Neuronal stem cell (in vitro differentiated cells): ENCODE measurements at regions not wholly inside any gene's neighbourhood (a gene's known extent, or its start where the extent isn't known, plus 50 kb on each side); places are given as distances from the start of the nearest gene placed in this dataset.
A peak's percentile ranks its signal among the peaks of the same experiment; 100 is the strongest.
"Not testable (repeated sequence)": the region's sequence is repeated elsewhere in the genome, so short reads cannot be mapped to it uniquely, and the experiment has no call there.

Experiments used
- DNase-seq: peaks from one replicate; pipeline ENCODE4 v3.0.0-alpha.2; 2013; ENCODE audit warnings: low spot score
- H2AFZ ChIP-seq: one replicate; pipeline ENCODE4 v1.6.1; 2013; ENCODE audit warnings: mild to moderate bottlenecking, low read length, inconsistent platforms
- H2AK5ac ChIP-seq: 2 replicates; pipeline ENCODE4 v1.6.1; 2013; ENCODE audit warnings: low read depth, mild to moderate bottlenecking, inconsistent platforms, low read length, moderate library complexity, mixed read lengths
- H2BK120ac ChIP-seq: 2 replicates; pipeline ENCODE4 v1.6.1; 2013; ENCODE audit warnings: low read depth, mild to moderate bottlenecking, inconsistent platforms, low read length, moderate library complexity, mixed read lengths
- H2BK12ac ChIP-seq: one replicate; pipeline ENCODE4 v1.6.1; 2013; ENCODE audit warnings: low read length, inconsistent platforms
- H2BK15ac ChIP-seq: 2 replicates; pipeline ENCODE4 v1.6.1; 2013; ENCODE audit warnings: mild to moderate bottlenecking, low read length, inconsistent platforms, mixed read lengths
- H2BK5ac ChIP-seq: one replicate; pipeline ENCODE4 v1.6.1; 2013; ENCODE audit warnings: inconsistent platforms, mild to moderate bottlenecking, low read length, moderate library complexity
- H3K14ac ChIP-seq: one replicate; pipeline ENCODE4 v1.6.1; 2013; ENCODE audit warnings: low read length, inconsistent platforms
- H3K18ac ChIP-seq: 2 replicates; pipeline ENCODE4 v1.6.1; 2013; ENCODE audit warnings: low read length, inconsistent platforms
- H3K23ac ChIP-seq: 2 replicates; pipeline ENCODE4 v1.6.1; 2013; ENCODE audit warnings: low read depth, mild to moderate bottlenecking, mixed read lengths, low read length, inconsistent platforms; ENCODE audit not compliant: poor library complexity
- H3K27ac ChIP-seq: replicated peaks from 3 replicates; pipeline ENCODE4 v1.5.1; 2013; ENCODE audit warnings: low read length, inconsistent platforms
- H3K27me3 ChIP-seq, 3 experiments: 2 replicates each; pipeline ENCODE4 v1.6.1; 2013; ENCODE audit warnings: low read length in 3 of 3, mild to moderate bottlenecking in 2 of 3, inconsistent platforms in 1 of 3, low read depth in 1 of 3, mixed read lengths in 1 of 3, moderate library complexity in 1 of 3; ENCODE audit not compliant: control insufficient read depth in 3 of 3, insufficient read depth in 3 of 3
- H3K36me3 ChIP-seq, 2 donors: replicated peaks in 1 of 2; 2 replicates each; pipeline ENCODE4 v1.6.1; 2013; ENCODE audit warnings: low read length in 2 of 2; ENCODE audit not compliant: control insufficient read depth in 2 of 2, insufficient read depth in 2 of 2
- H3K4ac ChIP-seq: 2 replicates; pipeline ENCODE4 v1.6.1; 2013; ENCODE audit warnings: inconsistent platforms, mild to moderate bottlenecking, low read length, moderate library complexity
- H3K4me1 ChIP-seq, 2 donors: 1 replicate in 1 of 2; 2 replicates in 1 of 2; pipeline ENCODE4 v1.6.1; 2013; ENCODE audit warnings: low read length in 2 of 2, low read depth in 1 of 2; ENCODE audit not compliant: control insufficient read depth in 2 of 2, insufficient read depth in 1 of 2
- H3K4me2 ChIP-seq: one replicate; pipeline ENCODE4 v1.6.1; 2013; ENCODE audit warnings: mild to moderate bottlenecking, low read length, inconsistent platforms; ENCODE audit not compliant: insufficient read depth, poor library complexity, severe bottlenecking
- H3K4me3 ChIP-seq, 2 donors: 2 replicates each; pipeline ENCODE4 v1.5.1; 2013; ENCODE audit warnings: low read length in 2 of 2, mild to moderate bottlenecking in 2 of 2, inconsistent platforms in 1 of 2, moderate library complexity in 1 of 2
- H3K79me1 ChIP-seq: one replicate; pipeline ENCODE4 v1.6.1; 2013; ENCODE audit warnings: low read depth, mild to moderate bottlenecking, inconsistent platforms, low read length, moderate library complexity
- H3K9ac ChIP-seq: one replicate; pipeline ENCODE4 v1.6.1; 2013; ENCODE audit warnings: mild to moderate bottlenecking, low read depth, low read length, inconsistent platforms; ENCODE audit not compliant: poor library complexity
- H3K9me3 ChIP-seq, 2 donors: replicated peaks in 1 of 2; 2 replicates each; pipeline versions ENCODE3 to v1.6.1; 2013; ENCODE audit warnings: low read length in 2 of 2, mild to moderate bottlenecking in 2 of 2, inconsistent platforms in 1 of 2, low read depth in 1 of 2, mixed read lengths in 1 of 2, moderate library complexity in 1 of 2; ENCODE audit not compliant: control insufficient read depth in 2 of 2, insufficient read depth in 1 of 2
- H4K8ac ChIP-seq: one replicate; pipeline ENCODE4 v1.6.1; 2013; ENCODE audit warnings: low read depth, mild to moderate bottlenecking, inconsistent platforms, low read length, moderate library complexity
- H4K91ac ChIP-seq: one replicate; pipeline ENCODE4 v1.6.1; 2013; ENCODE audit warnings: low read length, low read depth, mild to moderate bottlenecking, inconsistent platforms; ENCODE audit not compliant: poor library complexity
- WGBS, 2 donors: extraction: QIAGEN DNeasy Blood & Tissue Kit; methylation state at CpG; one replicate each; pipeline ENCODE4 v1.1.7; 2013; ENCODE audit warnings: missing lambda C conversion rate in 2 of 2, mixed read lengths in 1 of 2; ENCODE audit not compliant: insufficient read length in 2 of 2, insufficient replicate concordance in 1 of 2; ENCODE audit errors: extremely low coverage in 2 of 2; 5-methylcytosine and 5-hydroxymethylcytosine counted together

GRCh38 chr4:67319607-67320006 lies 225.7 kb downstream of the CENPC start:
- not testable (repeated sequence) for H3K4me2 ChIP-seq, H3K4me1 ChIP-seq, H3K9me3 ChIP-seq, H3K27me3 ChIP-seq, H4K91ac ChIP-seq, H2AK5ac ChIP-seq, H3K4me3 ChIP-seq, H2BK120ac ChIP-seq, H2BK5ac ChIP-seq, H2AFZ ChIP-seq, H3K79me1 ChIP-seq, H2BK15ac ChIP-seq, H3K9ac ChIP-seq, H3K14ac ChIP-seq, H4K8ac ChIP-seq, DNase-seq, H3K4ac ChIP-seq, H3K23ac ChIP-seq, H3K36me3 ChIP-seq, H3K27ac ChIP-seq, H3K18ac ChIP-seq, H2BK12ac ChIP-seq
- WGBS, 2 donors = no CpG with 5 or more reads among the region's 6 CpGs

- H4K91ac ChIP-seq, H3K9ac ChIP-seq, H2BK5ac ChIP-seq, H3K36me3 ChIP-seq, H3K14ac ChIP-seq, H3K27me3 ChIP-seq, H2BK120ac ChIP-seq, H3K9me3 ChIP-seq, H3K27ac ChIP-seq, H3K4me1 ChIP-seq, H3K79me1 ChIP-seq, H3K18ac ChIP-seq, DNase-seq, H3K23ac ChIP-seq, H2BK12ac ChIP-seq, H3K4me3 ChIP-seq, H2AK5ac ChIP-seq, H3K4ac ChIP-seq, H2BK15ac ChIP-seq, H3K4me2 ChIP-seq, H4K8ac ChIP-seq: not testable (repeated sequence)
- WGBS, 2 donors = no CpG with 5 or more reads among the region's 11 CpGs
- H2AFZ ChIP-seq = peak overlapping the region; percentile 17
Measured at GRCh38 chr4:67300497-67301185, 244.7 kb downstream of the CENPC start.

GRCh38 chr4:67292636-67293035 lies 252.7 kb downstream of the CENPC start:
- H3K23ac ChIP-seq = no peak overlapping the region
- no peak overlapping the region for H3K9ac ChIP-seq
- H4K8ac ChIP-seq = no peak overlapping the region
- H3K4me3 ChIP-seq = no peak overlapping the region
- no peak overlapping the region for H2AK5ac ChIP-seq
- peaks cover 0 to 2% of the 10 kb centered on the region in 2 donors for H3K9me3 ChIP-seq
- H3K18ac ChIP-seq = no peak overlapping the region
- no peak overlapping the region for H3K4ac ChIP-seq
- H3K14ac ChIP-seq = no peak overlapping the region
- peaks cover 0 to 7% of the 10 kb centered on the region in 2 donors for H3K4me1 ChIP-seq
- no peak for DNase-seq
- H3K27ac ChIP-seq = no peak overlapping the region
- no peak overlapping the region for H3K4me2 ChIP-seq
- no peak overlapping the region for H2BK12ac ChIP-seq
- no peaks in the 10 kb centered on the region for H3K79me1 ChIP-seq
- H2BK15ac ChIP-seq = no peak overlapping the region
- no peak overlapping the region for H2BK5ac ChIP-seq
- no peak overlapping the region for H2BK120ac ChIP-seq
- H3K36me3 ChIP-seq = no peaks in the 10 kb centered on the region
- H2AFZ ChIP-seq = no peak overlapping the region
- H4K91ac ChIP-seq = no peak overlapping the region
- H3K27me3 ChIP-seq = no peaks in the 10 kb centered on the region
- WGBS, 2 donors = no CpG with 5 or more reads among the region's 2 CpGs

- no peak overlapping the region for H4K91ac ChIP-seq
- no peak overlapping the region for H3K4me3 ChIP-seq
- H2BK12ac ChIP-seq = no peak overlapping the region
- H4K8ac ChIP-seq = no peak overlapping the region
- H3K27me3 ChIP-seq = no peaks in the 10 kb centered on the region
- H3K79me1 ChIP-seq = no peaks in the 10 kb centered on the region
- no peak overlapping the region for H3K18ac ChIP-seq
- H2BK15ac ChIP-seq = no peak overlapping the region
- no peak overlapping the region for H2BK5ac ChIP-seq
- no peak overlapping the region for H3K23ac ChIP-seq
- no peak overlapping the region for H2AFZ ChIP-seq
- no peaks in the 10 kb centered on the region for H3K36me3 ChIP-seq
- no peak overlapping the region for H3K9ac ChIP-seq
- no peak overlapping the region for H3K14ac ChIP-seq
- H3K4ac ChIP-seq = no peak overlapping the region
- no peak overlapping the region for H3K27ac ChIP-seq
- no peak overlapping the region for H3K4me2 ChIP-seq
- H3K4me1 ChIP-seq = peaks cover 0 to 7% of the 10 kb centered on the region in 2 donors
- H3K9me3 ChIP-seq = peaks cover 0 to 2% of the 10 kb centered on the region in 2 donors
- no peak for DNase-seq
- H2AK5ac ChIP-seq = no peak overlapping the region
- H2BK120ac ChIP-seq = no peak overlapping the region
Measured at GRCh38 chr4:67292045-67292444, 253.3 kb downstream of the CENPC start.
